MM.1S (cell line): ENCODE measurements at regions not wholly inside any gene's neighbourhood (a gene's known extent, or its start where the extent isn't known, plus 50 kb on each side); places are given as distances from the start of the nearest gene placed in this dataset.

Experiments used
- CTCF ChIP-seq: fragments of 300-600 bp; sonication (generic); IDR thresholded peaks from 2 replicates; pipeline ENCODE4 v1.5.1; 2016; ENCODE audit warnings: antibody characterized with exemption, low read length, mixed read lengths
- EZH2 ChIP-seq: fragments of 300-600 bp; sonication (generic); optimal IDR thresholded peaks from 2 replicates; pipeline ENCODE3; 2017; ENCODE audit warnings: low read depth, mild to moderate bottlenecking, antibody characterized with exemption, low read length, mixed read lengths
- EZH2phosphoT487 ChIP-seq: fragments of 300-600 bp; sonication (generic); IDR thresholded peaks from 2 replicates; pipeline ENCODE4 v1.6.1; 2018; ENCODE audit warnings: antibody characterized with exemption, low read length

GRCh38 chr11:69951821-69952220 is 126.3 kb upstream of the ANO1 start:
- TF ChIP-seq EZH2 (no peak), CTCF (no peak), EZH2phosphoT487 (no peak)
